Psoas muscle (tissue), 7 donors: ENCODE measurements at regions not wholly inside any gene's neighbourhood (a gene's known extent, or its start where the extent isn't known, plus 50 kb on each side); places are given as distances from the start of the nearest gene placed in this dataset.

ENCODE experiments used
- ATAC-seq, 4 donors: fragments of 200-7000 bp; cut with Tn5 transposase; one replicate each; pipeline ENCODE4 v1.9.1; 2020; ENCODE audit warnings: moderate library complexity in 3 of 4, mild to moderate bottlenecking in 2 of 4
- DNase-seq, 2 donors: peaks; one replicate each; pipeline ENCODE4 v3.0.0-alpha.2; 2020
- H3K27ac ChIP-seq: fragments of 200-600 bp; one replicate; pipeline ENCODE4 v1.8.0; 2022
- H3K27me3 ChIP-seq, 3 donors: fragments of 200-600 bp in 1 of 3; one replicate each; pipeline versions ENCODE4 v1.6.1 to v1.8.0; 2013 to 2022; ENCODE audit warnings: low read length in 2 of 3, mild to moderate bottlenecking in 2 of 3, moderate library complexity in 1 of 3; ENCODE audit not compliant: insufficient read depth in 3 of 3
- H3K36me3 ChIP-seq, 2 donors: fragments of 200-600 bp in 1 of 2; one replicate each; pipeline versions ENCODE4 v1.6.1 to v1.8.0; 2013 to 2022; ENCODE audit warnings: low read depth in 1 of 2, mild to moderate bottlenecking in 1 of 2, moderate library complexity in 1 of 2; ENCODE audit not compliant: insufficient read depth in 1 of 2
- H3K4me1 ChIP-seq: fragments of 200-600 bp; one replicate; pipeline ENCODE4 v1.8.0; 2022
- H3K4me3 ChIP-seq: fragments of 200-600 bp; one replicate; pipeline ENCODE4 v1.8.0; 2022; ENCODE audit warnings: mild to moderate bottlenecking
- H3K9me3 ChIP-seq: fragments of 200-600 bp; one replicate; pipeline ENCODE4 v1.8.0; 2022
- WGBS, 3 donors: extraction: QIAGEN DNeasy Blood & Tissue Kit; methylation state at CpG; one replicate each; pipeline versions ENCODE4 v1.1.6 to v1.1.7; 2013; 5-methylcytosine and 5-hydroxymethylcytosine counted together
- intact Hi-C, 2 donors: fragments of 100-400 bp; cut with DNase I; formaldehyde crosslinking; loops; one replicate each; pipeline versions ENCODE4 v1.11.0 to v1.14.2; 2022
- TF ChIP-seq, protein P1 (sequence below): fragments of 200-600 bp; IDR thresholded peaks from one replicate; pipeline ENCODE4 v1.8.0; 2022; ENCODE audit warnings: antibody characterized with exemption
- donor health status: healthy with polysubstance abuse.
- donor health status: DM: no; HTN: no; CAD: no; lungs with moderate emphysema.
- donor health status: Bipolar disorder and iron deficiency.
- donor health status: healthy.
- donor health status: DM: yes; HTN: yes; CAD: no.
- donor health status: DM: no; HTN: no; CAD: no.
- donor health status: DM: yes; HTN: yes; CAD: no.

- no peak overlapping the region for H3K27ac ChIP-seq
- ATAC-seq (no peak), DNase-seq (peak in 1 of 2 donors; percentile 46)
- no peak overlapping the region for H3K4me3 ChIP-seq
- intact Hi-C loops = no loop called here
- H3K27me3 ChIP-seq = peaks cover 0 to 5% (median 0%) of the 10 kb centered on the region in 3 donors
- no peaks in the 10 kb centered on the region for H3K4me1 ChIP-seq
- TF ChIP-seq, protein P1, sequence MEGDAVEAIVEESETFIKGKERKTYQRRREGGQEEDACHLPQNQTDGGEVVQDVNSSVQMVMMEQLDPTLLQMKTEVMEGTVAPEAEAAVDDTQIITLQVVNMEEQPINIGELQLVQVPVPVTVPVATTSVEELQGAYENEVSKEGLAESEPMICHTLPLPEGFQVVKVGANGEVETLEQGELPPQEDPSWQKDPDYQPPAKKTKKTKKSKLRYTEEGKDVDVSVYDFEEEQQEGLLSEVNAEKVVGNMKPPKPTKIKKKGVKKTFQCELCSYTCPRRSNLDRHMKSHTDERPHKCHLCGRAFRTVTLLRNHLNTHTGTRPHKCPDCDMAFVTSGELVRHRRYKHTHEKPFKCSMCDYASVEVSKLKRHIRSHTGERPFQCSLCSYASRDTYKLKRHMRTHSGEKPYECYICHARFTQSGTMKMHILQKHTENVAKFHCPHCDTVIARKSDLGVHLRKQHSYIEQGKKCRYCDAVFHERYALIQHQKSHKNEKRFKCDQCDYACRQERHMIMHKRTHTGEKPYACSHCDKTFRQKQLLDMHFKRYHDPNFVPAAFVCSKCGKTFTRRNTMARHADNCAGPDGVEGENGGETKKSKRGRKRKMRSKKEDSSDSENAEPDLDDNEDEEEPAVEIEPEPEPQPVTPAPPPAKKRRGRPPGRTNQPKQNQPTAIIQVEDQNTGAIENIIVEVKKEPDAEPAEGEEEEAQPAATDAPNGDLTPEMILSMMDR = no peak
- 75 to 87% (median 79%) methylated on average over 21 to 23 of the region's 23 CpGs for WGBS, 3 donors
- H3K36me3 ChIP-seq = no peaks in the 10 kb centered on the region
- no peaks in the 10 kb centered on the region for H3K9me3 ChIP-seq
Observed at GRCh38 chr14:101234244-101234937, 326.9 kb upstream of the DIO3 start.

GRCh38 chr14:101234999-101235334, 326.3 kb upstream of the DIO3 start:
- 79 to 88% (median 85%) methylated on average over 12 of the region's 12 CpGs for WGBS, 3 donors

DNA sequence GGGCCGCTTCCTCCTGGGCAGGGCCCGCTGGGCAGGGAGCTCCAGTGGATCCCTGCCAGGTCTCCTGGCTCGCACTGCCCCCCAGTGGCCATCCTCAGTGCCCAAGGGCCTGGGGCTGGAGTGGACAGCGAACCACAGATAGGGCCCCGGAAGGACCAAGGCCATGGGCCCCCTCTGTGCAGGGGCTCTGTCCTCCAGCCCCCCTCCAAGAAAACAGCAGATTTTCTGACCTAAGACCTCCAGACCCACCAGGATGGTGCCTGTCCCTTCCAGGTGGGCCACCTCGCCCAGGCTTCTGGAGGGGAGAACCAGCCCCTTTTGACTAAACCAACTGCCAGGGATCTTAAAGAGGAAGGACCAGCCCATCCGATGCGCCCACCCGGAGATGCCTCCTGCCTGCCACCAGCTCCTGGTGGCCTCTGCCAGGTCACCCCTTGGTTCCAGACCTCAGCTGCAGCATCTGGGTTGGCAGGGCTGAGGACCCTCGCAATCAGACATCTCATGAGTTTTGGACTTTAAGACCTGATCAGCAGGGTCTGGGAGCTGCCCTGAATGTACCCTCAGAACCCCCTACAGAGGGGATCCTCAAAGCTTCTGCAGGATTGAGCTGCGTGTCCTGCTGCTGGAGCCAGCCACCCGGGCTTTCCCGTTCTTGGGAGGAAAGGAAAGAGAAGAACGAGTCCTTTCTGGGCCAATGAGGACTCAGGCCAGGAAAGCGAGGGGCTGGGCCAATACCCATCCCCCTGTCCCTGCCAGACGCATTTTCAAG, 325.8 kb upstream of the DIO3 start:
- peak; percentile 42 to 68 for DNase-seq
- 62 to 65% (median 62%) methylated on average over 16 of the region's 16 CpGs for WGBS, 3 donors
- no peaks in the 10 kb centered on the region for H3K36me3 ChIP-seq
- H3K27ac ChIP-seq = no peak overlapping the region
- no peak overlapping the region for H3K4me3 ChIP-seq
- no peaks in the 10 kb centered on the region for H3K9me3 ChIP-seq
- H3K4me1 ChIP-seq = no peaks in the 10 kb centered on the region
- intact Hi-C loops = no loop called here
- TF ChIP-seq, protein P1 = peak; percentile 24
- peaks cover 0 to 5% (median 0%) of the 10 kb centered on the region in 3 donors for H3K27me3 ChIP-seq
- peak in 1 of 4 donors; percentile 49 for ATAC-seq

More at GRCh38 chr14:101234999-101235334, 326.3 kb upstream of the DIO3 start:
- peaks cover 0 to 5% (median 0%) of the 10 kb centered on the region in 3 donors for H3K27me3 ChIP-seq
- intact Hi-C loops = no loop called here
- no peaks in the 10 kb centered on the region for H3K36me3 ChIP-seq
- H3K9me3 ChIP-seq = no peaks in the 10 kb centered on the region
- no peaks in the 10 kb centered on the region for H3K4me1 ChIP-seq
- ATAC-seq = no peak
- no peak overlapping the region for H3K4me3 ChIP-seq
- DNase-seq = no peak
- H3K27ac ChIP-seq = no peak overlapping the region
- TF ChIP-seq, protein P1 = no peak

DNA sequence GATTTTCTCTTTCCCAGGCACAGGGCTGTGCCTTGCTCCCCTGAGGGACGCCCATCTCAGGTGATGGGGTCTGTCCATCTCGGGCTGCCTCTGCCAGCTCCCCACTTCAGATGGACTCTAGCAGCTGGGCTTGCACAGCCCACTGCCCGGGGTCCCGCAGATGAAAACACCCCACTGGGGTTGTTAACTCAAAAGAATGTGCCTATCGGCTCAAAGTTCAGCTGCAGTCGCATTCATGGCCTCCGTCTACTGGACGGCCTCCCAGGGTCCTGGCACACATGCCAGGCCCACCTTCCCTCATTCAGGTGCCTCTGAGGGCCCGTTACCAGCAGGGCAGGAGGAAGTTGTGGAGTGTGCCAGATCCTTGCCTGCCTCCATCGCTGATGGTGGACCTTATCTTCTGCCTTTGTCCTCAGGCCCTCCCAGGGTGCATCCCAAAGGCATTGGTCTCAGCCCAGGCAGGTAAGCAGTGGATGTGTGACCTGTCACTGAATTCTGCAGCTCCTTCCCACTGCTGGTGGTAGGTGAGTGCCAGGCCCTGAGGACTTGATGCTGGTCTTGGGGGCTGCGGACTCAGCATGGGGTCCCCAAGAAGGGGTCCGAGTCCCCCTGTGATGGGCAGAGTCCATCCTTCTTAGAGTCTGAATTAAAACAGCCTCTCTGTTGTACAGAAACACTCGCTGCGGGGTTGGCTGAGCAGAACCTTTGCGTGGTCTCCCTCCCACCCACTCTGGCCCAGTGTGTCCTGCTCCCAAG, 324.6 kb upstream of the DIO3 start:
- no peaks in the 10 kb centered on the region for H3K36me3 ChIP-seq
- H3K27ac ChIP-seq = no peak overlapping the region
- no peak overlapping the region for H3K4me3 ChIP-seq
- DNase-seq (peak in 1 of 2 donors; percentile 16), ATAC-seq (no peak)
- no peaks in the 10 kb centered on the region for H3K4me1 ChIP-seq
- H3K27me3 ChIP-seq = peaks cover 0 to 5% (median 0%) of the 10 kb centered on the region in 3 donors
- TF ChIP-seq, protein P1 = no peak
- H3K9me3 ChIP-seq = no peaks in the 10 kb centered on the region
- intact Hi-C loops = no loop called here
- 89 to 92% (median 89%) methylated on average over 15 of the region's 15 CpGs for WGBS, 3 donors
